Gastrocnemius medialis (tissue), 4 donors: ENCODE measurements at regions not wholly inside any gene's neighbourhood (a gene's known extent, or its start where the extent isn't known, plus 50 kb on each side); places are given as distances from the start of the nearest gene placed in this dataset.
"Not testable (repeated sequence)": the region's sequence is repeated elsewhere in the genome, so short reads cannot be mapped to it uniquely, and the experiment has no call there.

Experiments
- CTCF ChIP-seq, 5 experiments: fragments of 450-650 bp in 3 of 5; fragments of 200-600 bp in 2 of 5; sonication (generic) in 2 of 5; IDR thresholded peaks in 4 of 5; conservative IDR thresholded peaks in 1 of 5; 1 replicate in 4 of 5; 2 replicates in 1 of 5; pipeline ENCODE4 v1.5.1; 2016 to 2019; ENCODE audit warnings: antibody characterized with exemption in 5 of 5, mild to moderate bottlenecking in 3 of 5, moderate library complexity in 3 of 5
- POLR2A ChIP-seq, 2 donors: fragments of 450-650 bp; IDR thresholded peaks; one replicate each; pipeline ENCODE4 v1.6.1; 2017; ENCODE audit warnings: antibody characterized with exemption in 2 of 2, mild to moderate bottlenecking in 2 of 2, moderate library complexity in 2 of 2

GRCh38 chr15:31687088-31687487, 343.2 kb upstream of the CHRNA7 start:
- not testable (repeated sequence) for TF ChIP-seq CTCF (IDR thresholded peaks at IDR 0.05 in 4 of 5, conservative IDR thresholded peaks at IDR 0.05 in 1 of 5); POLR2A (IDR thresholded peaks at IDR 0.05)
